HG03442 (cell line): ENCODE measurements at regions not wholly inside any gene's neighbourhood (a gene's known extent, or its start where the extent isn't known, plus 50 kb on each side); places are given as distances from the start of the nearest gene placed in this dataset.
"Not testable (repeated sequence)": the region's sequence is repeated elsewhere in the genome, so short reads cannot be mapped to it uniquely, and the experiment has no call there.

ENCODE experiments used
- ATAC-seq: cut with Tn5 transposase; IDR thresholded peaks from one replicate; pipeline ENCODE4 v1.9.1; 2021; ENCODE audit warnings: mild to moderate bottlenecking, moderate library complexity; ENCODE audit not compliant: unreplicated experiment

DNA sequence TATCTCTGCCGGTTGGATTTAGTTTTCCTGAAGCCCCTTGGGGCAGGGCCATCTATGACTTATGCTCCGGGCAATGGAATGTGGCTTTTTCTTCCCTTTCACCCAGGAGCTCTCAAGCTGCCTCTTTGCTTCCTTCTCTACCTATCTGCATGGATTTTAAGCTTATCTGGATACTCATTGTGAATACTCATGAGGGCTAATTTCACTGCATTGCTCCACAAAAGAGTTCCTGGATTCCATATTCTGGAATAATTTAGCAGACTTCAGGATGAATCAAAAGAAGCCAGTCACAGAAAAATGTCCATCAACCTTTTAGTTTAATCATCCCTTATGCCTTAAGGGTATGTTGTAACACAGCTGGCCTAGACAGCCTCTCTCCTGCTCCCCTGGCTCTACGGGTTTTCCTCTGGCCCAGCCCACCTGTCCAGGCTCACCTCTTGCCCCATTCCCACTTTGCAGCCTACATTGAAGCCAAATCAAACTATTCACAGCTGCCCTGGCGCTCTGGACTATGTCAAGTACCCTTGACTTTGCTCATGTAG lies 122.8 kb upstream of the RMDN2 start:
- no peak for ATAC-seq

DNA sequence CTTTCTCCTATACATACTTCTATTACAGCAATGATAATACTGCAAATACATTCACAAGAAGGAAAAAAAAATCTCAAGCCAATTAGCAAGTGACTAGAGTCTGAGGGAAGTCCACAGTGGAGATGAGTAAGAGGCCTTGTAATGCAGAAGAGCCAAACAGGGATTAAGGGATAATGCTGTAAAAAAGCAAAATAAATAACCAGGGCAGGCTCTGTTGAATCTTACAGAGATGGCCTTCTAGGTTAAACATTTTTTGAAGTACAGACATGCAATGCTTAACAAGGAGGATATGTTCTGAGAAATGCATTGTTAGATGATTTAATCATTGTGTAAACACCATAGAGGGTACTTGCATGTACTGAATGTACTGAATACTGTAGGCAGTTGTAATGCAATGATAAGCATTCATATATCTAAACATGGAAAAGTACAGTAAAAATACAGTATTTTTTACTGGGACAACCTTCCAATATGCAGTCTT lies 122.1 kb upstream of the RMDN2 start:
- ATAC-seq, result no peak

DNA sequence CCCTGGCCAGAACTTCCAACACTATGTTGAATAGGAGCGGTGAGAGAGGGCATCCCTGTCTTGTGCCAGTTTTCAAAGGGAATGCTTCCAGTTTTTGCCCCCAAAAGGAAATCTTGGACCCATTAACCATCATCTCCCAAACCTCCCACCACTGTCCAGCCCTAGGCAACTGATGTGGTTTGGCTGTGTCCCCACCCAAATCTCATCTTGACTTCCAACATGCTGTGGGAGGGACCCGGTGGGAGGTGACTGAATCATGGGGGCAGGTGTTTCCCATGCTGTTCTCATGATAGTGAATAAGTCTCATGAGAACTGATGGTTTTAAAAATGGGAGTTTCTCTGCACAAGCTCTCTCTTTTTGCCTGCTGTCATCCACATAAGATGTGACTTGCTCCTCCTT lies 119.1 kb upstream of the RMDN2 start:
- ATAC-seq, result not testable (repeated sequence)

DNA sequence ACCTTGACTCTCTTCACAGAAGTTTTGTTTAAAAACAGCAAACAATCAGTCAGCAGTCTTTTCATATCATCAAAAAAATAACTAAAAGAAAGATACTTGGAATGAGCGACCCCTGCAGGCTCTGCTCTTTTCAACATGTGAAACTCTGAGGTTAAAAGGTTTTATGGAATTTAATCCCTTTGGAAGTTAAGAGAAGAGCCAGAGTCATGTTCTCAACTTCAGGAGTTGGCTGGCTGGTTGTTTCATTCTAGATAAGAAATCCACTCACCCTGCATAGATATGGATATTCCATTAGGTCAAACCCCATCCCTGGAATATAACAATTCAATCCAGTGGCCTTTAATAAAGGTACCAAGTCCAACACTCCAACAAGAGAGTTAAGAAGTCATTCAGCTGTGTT lies 115.6 kb upstream of the RMDN2 start:
- ATAC-seq, result no peak

DNA sequence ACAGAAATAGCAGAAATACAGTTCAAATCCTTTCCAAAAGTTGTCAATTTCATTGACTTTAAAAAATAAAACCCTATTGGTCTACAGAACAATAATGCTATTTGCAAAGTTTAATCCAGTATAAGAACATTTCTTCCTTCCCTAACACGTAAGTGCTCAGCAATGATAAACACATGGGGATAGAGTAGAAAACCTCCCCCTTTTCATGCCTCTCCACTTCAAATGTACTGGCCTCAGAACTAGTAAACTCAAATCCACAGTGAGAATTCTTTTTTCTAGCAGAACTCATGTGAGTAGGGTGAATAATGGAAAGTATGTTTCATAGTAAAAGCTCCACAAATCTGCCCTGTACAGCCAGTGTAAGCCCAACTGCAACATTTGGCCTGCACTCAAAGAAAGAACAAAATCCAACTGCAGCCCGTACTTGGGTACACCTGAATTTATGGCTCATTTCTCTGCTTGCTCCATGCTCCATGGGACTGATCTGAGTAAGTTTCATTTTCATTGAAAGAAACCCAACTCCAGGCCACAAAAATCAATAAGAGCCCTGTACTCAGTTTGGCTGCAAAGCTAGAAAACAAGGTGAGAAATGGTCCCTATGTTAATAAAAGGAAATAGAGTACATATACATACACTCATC lies 115.0 kb upstream of the RMDN2 start:
- ATAC-seq, result no peak

DNA sequence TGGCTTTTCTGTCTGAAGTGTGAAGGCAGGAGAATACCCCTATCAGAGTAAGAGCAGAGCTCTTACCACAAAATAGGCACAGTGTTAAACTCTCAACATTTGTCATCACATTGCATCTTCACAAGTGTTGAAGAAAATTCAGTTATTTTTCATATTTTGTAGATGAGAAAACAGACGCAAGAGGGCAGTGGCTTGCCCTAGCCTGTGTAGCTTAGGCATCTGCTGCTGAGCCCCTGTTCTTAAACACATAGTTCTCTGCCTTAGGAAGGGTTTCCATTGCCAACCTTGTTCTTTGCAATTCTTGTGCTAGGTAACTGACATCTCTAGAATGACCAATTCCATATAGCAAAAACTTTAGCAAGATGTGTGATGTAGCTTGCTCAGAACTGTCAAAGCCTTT lies 112.7 kb upstream of the RMDN2 start:
- ATAC-seq, result no peak

DNA sequence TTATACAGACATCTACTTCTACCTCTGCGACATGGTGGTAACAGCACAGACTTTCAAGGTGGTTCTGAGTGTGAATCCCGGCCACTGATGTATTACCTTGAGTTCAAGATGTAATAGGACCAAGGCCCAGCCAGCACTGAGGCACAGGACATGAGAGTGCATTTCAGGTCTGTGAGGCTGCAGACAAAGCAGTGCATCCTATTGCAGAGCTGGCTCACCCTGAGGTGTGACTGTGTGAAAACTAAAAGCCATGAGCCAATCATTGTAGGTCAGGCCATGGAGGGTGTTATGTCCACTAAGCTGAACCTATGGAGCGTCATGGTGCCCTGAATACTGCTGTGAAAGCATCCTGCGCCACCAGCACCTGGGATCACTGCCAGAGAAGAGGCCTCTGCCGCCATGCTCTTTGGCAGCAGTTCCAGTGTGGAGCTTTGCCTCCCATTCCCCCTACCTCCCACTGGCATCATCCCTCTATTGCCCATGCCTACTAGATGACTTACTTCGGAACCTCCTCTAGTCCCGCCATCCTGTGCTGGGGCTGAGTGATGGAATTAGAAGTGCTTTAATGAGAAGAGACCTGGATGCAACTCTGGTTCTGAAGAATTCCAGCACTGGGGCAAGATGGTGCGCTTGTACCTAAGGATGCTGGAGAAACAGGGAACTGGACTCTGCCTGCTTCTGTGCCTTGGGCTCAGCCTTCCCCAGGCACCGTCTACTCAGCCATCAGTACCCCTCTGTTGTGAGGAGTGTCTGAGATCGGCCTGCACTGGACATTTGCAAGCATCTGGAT lies 112.0 kb upstream of the RMDN2 start:
- no peak for ATAC-seq

DNA sequence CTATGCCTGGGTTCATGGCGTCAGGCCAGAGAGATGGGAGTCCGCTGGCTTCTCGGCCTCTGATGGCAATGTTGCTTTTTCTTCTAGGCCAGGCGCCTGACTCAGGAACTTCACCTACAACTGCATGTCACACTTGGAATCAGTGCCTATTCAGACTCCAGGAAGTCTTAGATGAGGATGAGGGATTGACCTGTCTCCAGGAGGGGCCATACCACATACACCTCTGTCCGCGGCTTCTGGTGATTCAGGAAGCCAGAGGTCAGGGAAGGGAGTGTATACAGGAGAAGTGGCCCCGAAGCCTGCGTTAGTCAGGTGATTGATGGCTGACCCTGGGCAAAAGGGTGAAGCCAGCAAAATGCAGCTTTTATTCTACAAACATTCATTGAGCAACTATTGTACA lies 109.1 kb upstream of the RMDN2 start:
- no peak for ATAC-seq

DNA sequence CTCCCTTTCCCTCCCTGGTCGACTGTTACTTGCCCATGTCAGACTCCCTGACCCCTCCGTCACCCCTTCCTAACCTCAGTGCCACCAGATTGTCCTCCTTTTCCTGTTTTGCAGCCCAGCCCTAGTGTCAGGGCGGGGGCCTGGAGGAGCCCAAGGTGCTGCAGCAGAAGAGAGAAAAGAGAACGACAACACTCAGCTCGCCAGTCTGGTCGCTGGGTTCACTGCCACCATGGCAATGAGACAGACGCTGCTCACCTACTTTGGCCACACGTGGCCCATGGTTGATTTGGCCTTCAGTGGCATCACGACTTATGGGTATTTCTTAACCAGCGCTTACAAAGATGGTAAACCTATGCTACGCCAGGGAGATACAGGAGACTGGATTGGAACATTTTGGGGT lies 108.4 kb upstream of the RMDN2 start:
- ATAC-seq, result no peak

DNA sequence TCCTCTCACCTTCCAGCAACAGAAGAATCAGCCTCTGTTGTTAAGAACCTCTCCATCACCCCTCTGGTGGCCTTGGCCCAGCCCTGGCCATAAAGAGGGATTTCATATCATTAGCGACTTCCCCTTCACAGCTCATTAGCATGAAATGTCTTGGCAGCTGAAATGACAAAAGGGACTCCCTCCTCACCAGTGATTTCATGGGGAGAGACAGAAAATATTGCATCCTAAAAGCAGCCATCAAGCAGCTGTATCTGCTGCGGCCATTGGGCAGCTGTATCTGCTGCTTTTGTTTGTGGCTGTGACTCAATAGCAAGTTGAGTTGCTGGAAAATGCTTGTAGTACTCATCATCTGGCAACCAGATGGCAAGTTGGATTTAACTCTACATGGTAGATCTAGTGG lies 105.9 kb upstream of the RMDN2 start:
- no peak for ATAC-seq

DNA sequence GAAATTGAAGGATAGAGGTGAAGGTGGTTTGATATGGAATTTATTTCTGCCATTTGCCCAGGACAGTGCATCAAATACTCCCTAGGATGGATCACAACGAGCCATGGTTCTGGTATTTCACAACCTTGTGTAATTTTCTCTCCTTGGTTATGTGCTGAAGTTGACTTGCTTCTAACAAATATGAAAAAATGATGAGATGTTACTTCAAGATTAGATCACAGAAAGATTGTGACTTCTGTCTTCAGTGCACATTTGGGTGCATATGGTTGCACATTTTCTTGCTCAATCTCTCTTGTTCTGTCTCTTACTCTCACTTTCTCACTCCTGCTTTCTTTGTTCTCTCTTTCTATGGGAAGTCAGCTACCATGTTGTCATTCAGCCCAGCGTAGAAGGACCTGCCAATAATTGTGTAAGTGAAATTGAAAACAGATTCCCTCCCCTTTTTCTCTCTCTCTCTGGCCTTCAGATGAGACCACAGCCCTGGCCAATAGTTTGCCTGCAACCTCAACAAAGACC lies 104.6 kb upstream of the RMDN2 start:
- ATAC-seq, result no peak

DNA sequence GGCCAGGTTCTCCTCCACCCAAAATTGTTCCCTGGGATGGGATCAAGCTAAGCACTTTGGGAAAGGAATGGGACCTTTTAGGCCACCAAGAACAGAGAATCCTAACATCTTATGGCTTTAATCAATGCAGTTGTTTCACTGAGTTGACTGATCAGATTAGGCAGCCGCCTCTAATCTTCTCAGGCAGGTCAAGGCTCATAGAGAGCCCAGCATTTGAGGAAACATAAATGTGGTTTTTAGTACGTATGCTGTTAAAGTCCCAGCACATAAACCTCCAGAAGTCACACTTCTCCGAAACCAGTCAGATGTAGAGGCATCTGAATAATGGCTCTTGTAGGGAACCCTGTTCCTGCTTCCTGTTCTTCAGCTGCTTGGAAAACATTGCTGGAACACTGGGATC lies 99.5 kb upstream of the RMDN2 start:
- no peak for ATAC-seq

DNA sequence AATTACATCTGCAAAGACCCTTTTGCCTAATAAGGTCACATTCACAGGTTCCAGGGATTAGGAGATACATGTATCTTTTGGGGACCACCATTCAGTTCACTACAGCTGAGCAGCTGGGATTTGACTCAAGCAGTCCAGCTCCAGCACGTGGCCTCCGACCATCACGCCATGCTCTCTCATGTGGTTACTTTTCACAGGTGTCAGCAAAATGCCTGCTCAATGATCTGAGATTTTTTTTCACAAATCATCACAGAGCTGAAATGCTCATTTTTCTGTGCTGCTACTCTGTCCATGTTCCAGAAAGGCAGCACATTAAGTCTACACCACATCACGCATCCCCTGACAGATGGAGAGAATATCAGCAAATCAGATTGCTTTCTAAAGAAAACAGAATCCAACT lies 98.5 kb upstream of the RMDN2 start:
- no peak for ATAC-seq

DNA sequence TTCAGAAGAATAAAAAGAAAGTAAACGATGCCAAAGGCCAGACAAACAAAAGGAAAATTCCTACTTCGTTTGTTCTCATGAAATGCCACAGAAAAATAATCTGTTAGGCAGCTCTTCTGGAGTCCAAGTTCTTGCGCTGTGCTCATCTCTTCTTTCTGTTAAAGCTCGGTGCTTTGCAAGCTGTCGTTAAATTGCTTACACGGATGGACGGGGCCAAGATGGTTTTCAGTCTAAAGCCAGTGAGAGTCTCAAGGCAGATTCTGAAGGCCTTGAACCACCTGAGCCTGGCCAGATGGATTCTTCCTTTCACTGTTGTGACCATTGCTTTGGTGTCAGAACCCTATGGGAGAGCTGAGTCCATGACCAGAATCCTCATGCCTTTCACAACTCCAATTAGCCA lies 97.6 kb upstream of the RMDN2 start:
- ATAC-seq, result no peak

DNA sequence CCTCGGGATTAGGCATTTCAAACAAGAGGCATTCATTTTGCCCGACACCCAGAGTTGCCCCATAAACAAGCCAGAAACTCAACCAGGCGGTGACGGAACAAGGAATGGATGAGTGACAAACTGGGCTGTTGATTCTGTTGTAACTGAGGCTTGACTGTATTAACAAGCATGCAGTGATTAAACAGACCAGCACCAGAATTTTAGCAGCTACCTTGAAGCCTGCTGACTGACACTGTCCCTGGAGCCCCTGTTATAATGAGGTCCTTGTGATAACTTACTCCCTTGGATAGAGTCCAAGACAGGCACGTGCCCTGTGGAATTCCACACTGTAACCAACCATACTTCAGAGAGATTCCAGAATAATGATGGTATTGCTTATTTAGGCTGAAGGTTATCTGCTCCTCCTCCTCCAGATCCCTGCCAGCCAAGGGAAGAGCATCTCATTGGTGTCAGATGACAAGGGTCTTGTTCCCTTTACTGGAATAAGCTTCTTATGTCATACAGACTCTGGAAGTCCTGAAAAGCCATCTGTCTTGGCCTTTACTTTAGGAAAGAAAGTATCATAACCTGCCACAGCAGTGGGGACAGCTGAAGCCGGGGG lies 97.1 kb upstream of the RMDN2 start:
- ATAC-seq, result no peak

DNA sequence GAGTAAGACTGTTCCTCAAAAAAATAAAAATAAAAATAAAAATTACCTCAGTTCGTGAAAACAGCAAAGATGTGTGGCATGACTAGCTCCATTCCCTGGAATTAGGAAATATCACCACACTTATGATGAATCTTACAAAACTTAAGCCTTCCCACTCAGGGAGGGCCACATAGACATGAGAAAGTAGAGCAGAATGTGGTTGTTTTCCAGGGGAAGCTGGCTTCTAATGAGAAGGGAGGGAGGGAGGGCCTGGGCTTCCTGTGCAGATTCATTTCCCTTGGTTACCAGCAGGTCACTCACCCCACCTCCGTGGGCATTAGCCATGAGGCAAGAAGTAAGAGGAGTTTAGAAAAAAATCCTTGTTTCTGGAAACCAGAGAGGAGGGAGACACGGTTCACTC lies 95.9 kb upstream of the RMDN2 start:
- no peak for ATAC-seq

DNA sequence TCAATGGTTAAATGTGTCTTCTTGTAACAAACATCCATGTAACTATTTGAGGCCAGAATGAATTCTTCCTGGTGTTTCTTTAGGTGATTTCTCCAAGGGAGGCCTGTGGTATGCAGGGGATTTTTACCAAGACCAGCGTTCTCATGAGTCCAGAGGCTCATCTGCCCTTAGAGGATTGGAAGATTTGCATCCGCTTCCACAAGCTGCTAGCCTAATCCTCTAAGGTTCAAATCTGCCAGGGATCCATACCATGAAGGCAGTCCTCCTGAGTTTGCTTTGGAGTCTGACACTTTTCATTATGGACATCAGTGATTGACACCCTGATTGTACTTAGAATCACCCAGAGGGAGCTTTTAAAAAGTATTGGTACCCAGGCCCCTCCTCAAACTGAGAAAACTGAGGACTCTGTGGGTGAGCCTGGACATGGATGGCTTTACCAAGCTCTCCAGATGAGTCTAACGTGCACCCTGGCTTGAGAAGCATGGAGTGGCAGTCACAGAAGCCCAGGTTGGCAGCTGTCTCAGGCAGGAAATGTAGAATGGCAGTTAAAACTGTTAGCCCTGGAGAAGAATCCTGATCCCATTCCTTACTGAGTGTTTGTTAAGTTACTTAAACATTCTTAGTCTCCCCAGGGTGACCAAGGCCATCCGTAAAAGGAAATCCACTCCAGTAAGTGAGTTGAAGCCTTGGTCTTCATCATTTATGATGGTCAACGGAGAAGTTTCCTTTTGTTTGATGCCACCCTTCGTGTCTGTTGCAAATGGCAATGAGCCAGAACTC lies 95.3 kb upstream of the RMDN2 start:
- ATAC-seq, result no peak

DNA sequence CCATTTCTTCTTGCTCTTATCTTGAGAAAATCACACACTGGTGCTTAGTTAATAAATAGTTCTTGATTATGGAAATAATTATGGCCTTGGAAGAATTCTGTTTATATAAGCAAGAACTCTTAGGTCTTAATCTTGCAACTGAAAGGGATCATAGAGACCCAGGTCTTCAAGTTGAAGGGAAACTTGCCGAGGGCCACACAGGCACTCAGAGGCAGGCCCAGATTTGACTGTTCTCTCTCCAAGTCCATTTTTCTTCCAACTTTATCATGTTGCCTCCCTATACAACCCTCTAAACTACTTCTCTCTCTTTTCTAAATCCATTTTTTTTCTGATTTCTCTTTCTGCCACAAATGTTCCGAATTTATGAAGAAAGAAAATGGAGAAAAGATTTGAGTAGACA lies 94.5 kb upstream of the RMDN2 start:
- no peak for ATAC-seq

DNA sequence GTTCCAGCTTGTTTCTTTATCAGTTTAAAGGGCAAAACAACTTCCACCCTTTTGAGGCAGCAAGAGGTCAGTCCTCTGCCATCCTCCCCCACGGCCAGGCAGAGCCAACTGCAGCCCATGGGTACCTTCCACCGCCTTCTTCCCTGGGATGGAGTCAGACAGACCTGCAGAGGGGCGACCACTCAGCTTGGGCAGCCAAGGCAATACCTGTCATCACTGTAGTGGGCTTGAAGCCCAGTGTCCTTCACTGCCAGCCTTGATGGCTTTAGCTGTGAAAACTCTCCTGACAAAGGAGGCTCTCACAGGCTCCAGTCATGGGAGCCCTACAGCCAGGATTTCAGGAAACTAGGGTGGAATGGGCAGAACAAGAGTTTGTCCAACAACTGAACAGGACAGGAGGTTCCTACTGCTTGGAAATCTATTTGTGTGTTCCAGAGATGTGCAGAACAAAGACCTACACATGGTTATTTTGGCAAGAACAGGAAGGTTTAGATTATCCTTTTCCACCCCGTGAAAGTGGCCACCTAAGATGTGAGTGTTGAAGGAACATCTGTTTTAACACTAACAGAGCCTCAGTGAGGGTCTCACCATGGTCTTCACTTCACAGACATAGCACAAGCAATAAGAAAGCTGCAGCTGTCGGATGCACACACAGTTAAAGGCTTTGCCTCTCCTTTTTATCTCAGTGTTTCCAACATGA lies 93.9 kb upstream of the RMDN2 start:
- ATAC-seq, result no peak

DNA sequence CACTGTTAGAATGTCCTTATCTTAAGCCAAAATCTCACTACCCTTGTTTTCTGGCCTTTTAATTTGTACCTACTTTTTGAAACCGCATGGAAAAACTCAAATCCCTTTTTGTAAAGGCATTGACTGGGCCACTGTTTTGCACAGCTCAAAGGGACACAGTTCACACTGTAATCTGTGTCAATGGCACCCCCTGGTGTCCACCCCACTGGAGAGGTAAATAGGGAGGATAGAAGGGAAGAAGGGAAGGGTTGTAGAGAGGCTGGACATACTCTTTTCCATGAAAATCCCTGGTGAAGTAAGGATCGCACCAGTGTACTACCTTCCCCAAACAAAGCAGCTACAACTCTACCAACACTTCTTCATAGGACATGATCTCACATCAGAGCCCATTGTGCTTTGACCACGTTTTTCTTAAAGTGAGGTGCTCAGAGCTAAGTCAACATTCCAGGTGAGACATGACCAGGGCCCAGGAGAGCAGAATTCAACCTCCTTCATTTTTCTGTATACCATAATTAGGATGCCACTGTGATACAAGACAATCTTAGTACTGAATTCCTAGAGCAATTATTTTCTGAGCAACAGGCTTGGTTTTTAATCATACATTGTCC lies 92.4 kb upstream of the RMDN2 start:
- ATAC-seq, result no peak
